HepG2 (cell line): ENCODE measurements at regions not wholly inside any gene's neighbourhood (a gene's known extent, or its start where the extent isn't known, plus 50 kb on each side); places are given as distances from the start of the nearest gene placed in this dataset.

ENCODE experiments used
- ATM ChIP-seq: fragments of 450-650 bp; IDR thresholded peaks from 2 replicates; pipeline ENCODE4 v1.7.1; 2017; ENCODE audit warnings: mild to moderate bottlenecking, borderline replicate concordance
- BRF2 ChIP-seq: sonication (generic); formaldehyde crosslinking; IDR thresholded peaks from 2 replicates; pipeline ENCODE4 v1.8.1; 2022; ENCODE audit warnings: mild to moderate bottlenecking, missing genetic modification reagents
- CREB3 ChIP-seq: sonication (generic); formaldehyde crosslinking; IDR thresholded peaks from 2 replicates; pipeline ENCODE4 v1.5.0; 2020; ENCODE audit warnings: missing genetic modification reagents
- EHMT2 ChIP-seq: fragments of 200-600 bp; sonication (generic); IDR thresholded peaks from 2 replicates; pipeline ENCODE4 v1.7.0; 2017; ENCODE audit warnings: antibody characterized with exemption, low read depth, low read length, borderline replicate concordance
- GATAD2A ChIP-seq: IDR thresholded peaks from 2 replicates; pipeline ENCODE4 v1.6.1; 2016
- HDAC6 ChIP-seq: fragments of 200-600 bp; sonication (generic); IDR thresholded peaks from 2 replicates; pipeline ENCODE4 v1.7.0; 2017; ENCODE audit warnings: mild to moderate bottlenecking, antibody characterized with exemption, low read length, low read depth
- HIVEP1 ChIP-seq: sonication (generic); formaldehyde crosslinking; IDR thresholded peaks from 2 replicates; pipeline ENCODE4 v1.4.0; 2020; ENCODE audit warnings: mild to moderate bottlenecking, missing genetic modification reagents
- HOXA5 ChIP-seq: sonication (generic); formaldehyde crosslinking; IDR thresholded peaks from 2 replicates; pipeline ENCODE4 v1.4.0; 2020; ENCODE audit warnings: missing genetic modification reagents
- MAFF ChIP-seq: IDR thresholded peaks from 2 replicates; pipeline ENCODE4 v1.6.1; 2011; ENCODE audit warnings: low read depth, low read length, improper control_type of control experiment
- MYC ChIP-seq: sonication (generic); formaldehyde crosslinking; IDR thresholded peaks from 2 replicates; pipeline ENCODE4 v1.9.0; 2021; ENCODE audit warnings: missing genetic modification reagents, borderline replicate concordance
- NCOA1 ChIP-seq: sonication (generic); formaldehyde crosslinking; IDR thresholded peaks from 2 replicates; pipeline ENCODE4 v1.9.0; 2021; ENCODE audit warnings: missing genetic modification reagents
- PHF8 ChIP-seq: sonication (generic); formaldehyde crosslinking; IDR thresholded peaks from 2 replicates; pipeline ENCODE4 v1.5.0; 2020; ENCODE audit warnings: missing genetic modification reagents
- PRDM15 ChIP-seq: sonication (generic); formaldehyde crosslinking; IDR thresholded peaks from 2 replicates; pipeline ENCODE4 v1.4.0; 2020; ENCODE audit warnings: missing genetic modification reagents
- SOX13 ChIP-seq, 3 experiments: fragments of 450-650 bp in 1 of 3; sonication (generic) in 1 of 3; formaldehyde crosslinking in 1 of 3; IDR thresholded peaks in 2 of 3; conservative IDR thresholded peaks in 1 of 3; 2 replicates each; pipeline versions ENCODE4 v1.5.0 to v1.6.1; 2016 to 2020; ENCODE audit warnings: antibody characterized with exemption in 1 of 3, mild to moderate bottlenecking in 1 of 3, missing compliant biosample characterization in 1 of 3, missing genetic modification reagents in 1 of 3, moderate library complexity in 1 of 3
- TBX2 ChIP-seq: sonication (generic); formaldehyde crosslinking; IDR thresholded peaks from 2 replicates; pipeline ENCODE4 v1.5.0; 2020; ENCODE audit warnings: missing genetic modification reagents, mild to moderate bottlenecking, borderline replicate concordance
- TRIM22 ChIP-seq: fragments of 450-650 bp; IDR thresholded peaks from 2 replicates; pipeline ENCODE4 v1.6.1; 2017
- YY1 ChIP-seq: IDR thresholded peaks from 2 replicates; pipeline ENCODE4 v1.6.1; 2011; ENCODE audit warnings: low read length, low read depth, moderate library complexity, mild to moderate bottlenecking; ENCODE audit not compliant: insufficient read depth, insufficient replicate concordance
- ZBTB20 ChIP-seq: sonication (generic); formaldehyde crosslinking; IDR thresholded peaks from 2 replicates; pipeline ENCODE4 v1.8.1; 2023; ENCODE audit warnings: missing genetic modification reagents, low read depth, mild to moderate bottlenecking, borderline replicate concordance
- ZFP41 ChIP-seq: sonication (generic); formaldehyde crosslinking; IDR thresholded peaks from 2 replicates; pipeline ENCODE4 v1.4.0; 2020; ENCODE audit warnings: mild to moderate bottlenecking, missing genetic modification reagents, borderline replicate concordance
- ZGPAT ChIP-seq: IDR thresholded peaks from 2 replicates; pipeline ENCODE4 v1.6.1; 2016; ENCODE audit warnings: mild to moderate bottlenecking
- ZNF17 ChIP-seq: sonication (generic); formaldehyde crosslinking; IDR thresholded peaks from 2 replicates; pipeline ENCODE4 v1.5.0; 2020; ENCODE audit warnings: mild to moderate bottlenecking, missing genetic modification reagents
- ZNF546 ChIP-seq: sonication (generic); formaldehyde crosslinking; conservative IDR thresholded peaks from 2 replicates; pipeline ENCODE4 v1.8.1; 2023; ENCODE audit warnings: mild to moderate bottlenecking, missing genetic modification reagents
- ZNF7 ChIP-seq: IDR thresholded peaks from 2 replicates; pipeline ENCODE4 v1.6.1; 2016; ENCODE audit warnings: missing biosample characterization, missing genetic modification reagents

GRCh38 chr13:30832845-30833332 lies 73.2 kb upstream of the MEDAG start (continued):
- TF ChIP-seq ZNF17 (no peak), CREB3 (CRISPR knock-in tag) (0 out of 2 replicates have a peak, but pooled peaks have one; percentile 59), HIVEP1 (CRISPR knock-in tag) (peak; percentile 34; the same call in 1 of the 2 replicates), NCOA1 (CRISPR knock-in tag) (no peak), GATAD2A (CRISPR knock-in tag) (peak; percentile 91), ZNF546 (CRISPR knock-in tag) (no peak), EHMT2 (no peak), ZFP41 (CRISPR knock-in tag) (no peak), SOX13 (IDR thresholded peaks at IDR 0.05) (no peak; the same call in 1 of the 2 replicates), SOX13 (CRISPR knock-in tag; conservative IDR thresholded peaks at IDR 0.05 in 1 of 2, IDR thresholded peaks at IDR 0.05 in 1 of 2) (peak in 1 of 2 experiments; percentile 89; a peak in 2 of 4 replicates), YY1 (peak; percentile 35), BRF2 (CRISPR knock-in tag) (no peak), MYC (CRISPR knock-in tag) (peak; percentile 49; the same call in 1 of the 2 replicates), ZGPAT (CRISPR knock-in tag) (peak; percentile 78), ZNF7 (CRISPR knock-in tag) (no peak), TRIM22 (no peak), ATM (no peak), TBX2 (CRISPR knock-in tag) (peak; percentile 91), MAFF (peak; percentile 6; the same call in 1 of the 2 replicates), HDAC6 (no peak), ZBTB20 (CRISPR knock-in tag) (peak; percentile 32; the same call in 1 of the 2 replicates), PHF8 (no peak), HOXA5 (CRISPR knock-in tag) (no peak), PRDM15 (no peak)
